PC-3 (cell line): ENCODE measurements at regions not wholly inside any gene's neighbourhood (a gene's known extent, or its start where the extent isn't known, plus 50 kb on each side); places are given as distances from the start of the nearest gene placed in this dataset.

Source experiments
- EZH2phosphoT487 ChIP-seq: fragments of 300-600 bp; sonication (generic); IDR thresholded peaks from 2 replicates; pipeline ENCODE4 v1.6.1; 2018; ENCODE audit warnings: mild to moderate bottlenecking, antibody characterized with exemption, low read length, borderline replicate concordance
- TF ChIP-seq, protein P1 (sequence below): fragments of 300-600 bp; sonication (generic); conservative IDR thresholded peaks from 2 replicates; pipeline ENCODE4 v1.5.1; 2017; ENCODE audit warnings: antibody characterized with exemption, low read depth, mild to moderate bottlenecking, low read length

DNA sequence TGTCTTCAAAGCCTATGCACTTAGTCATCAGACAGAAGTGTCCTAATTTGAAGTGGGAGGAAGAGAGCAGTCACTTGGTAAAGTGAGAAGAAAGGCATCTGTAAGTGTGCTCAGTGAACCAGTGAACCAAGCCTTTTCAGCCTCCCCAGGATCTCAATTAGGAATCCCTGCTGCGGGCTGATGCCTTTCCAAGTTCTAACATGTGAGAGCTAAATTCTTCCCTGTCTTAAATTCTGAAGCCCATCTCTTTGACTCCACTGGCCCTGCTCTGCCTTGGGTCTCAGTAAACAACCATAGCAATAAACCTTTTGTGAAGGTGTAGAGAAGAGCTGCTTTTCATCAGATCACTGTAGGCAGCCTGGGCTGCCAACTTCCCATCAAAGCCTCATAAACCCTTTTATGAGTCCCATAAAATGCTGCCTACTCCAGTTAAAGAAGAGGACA is 701.2 kb upstream of the LCORL start:
- TF ChIP-seq, protein P1, sequence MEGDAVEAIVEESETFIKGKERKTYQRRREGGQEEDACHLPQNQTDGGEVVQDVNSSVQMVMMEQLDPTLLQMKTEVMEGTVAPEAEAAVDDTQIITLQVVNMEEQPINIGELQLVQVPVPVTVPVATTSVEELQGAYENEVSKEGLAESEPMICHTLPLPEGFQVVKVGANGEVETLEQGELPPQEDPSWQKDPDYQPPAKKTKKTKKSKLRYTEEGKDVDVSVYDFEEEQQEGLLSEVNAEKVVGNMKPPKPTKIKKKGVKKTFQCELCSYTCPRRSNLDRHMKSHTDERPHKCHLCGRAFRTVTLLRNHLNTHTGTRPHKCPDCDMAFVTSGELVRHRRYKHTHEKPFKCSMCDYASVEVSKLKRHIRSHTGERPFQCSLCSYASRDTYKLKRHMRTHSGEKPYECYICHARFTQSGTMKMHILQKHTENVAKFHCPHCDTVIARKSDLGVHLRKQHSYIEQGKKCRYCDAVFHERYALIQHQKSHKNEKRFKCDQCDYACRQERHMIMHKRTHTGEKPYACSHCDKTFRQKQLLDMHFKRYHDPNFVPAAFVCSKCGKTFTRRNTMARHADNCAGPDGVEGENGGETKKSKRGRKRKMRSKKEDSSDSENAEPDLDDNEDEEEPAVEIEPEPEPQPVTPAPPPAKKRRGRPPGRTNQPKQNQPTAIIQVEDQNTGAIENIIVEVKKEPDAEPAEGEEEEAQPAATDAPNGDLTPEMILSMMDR, result no peak
- no peak for TF ChIP-seq EZH2phosphoT487
